GM12891 (cell line): ENCODE measurements at regions not wholly inside any gene's neighbourhood (a gene's known extent, or its start where the extent isn't known, plus 50 kb on each side); places are given as distances from the start of the nearest gene placed in this dataset.
"Not testable (repeated sequence)": the region's sequence is repeated elsewhere in the genome, so short reads cannot be mapped to it uniquely, and the experiment has no call there.

ENCODE experiments used
- DNase-seq: peaks from one replicate; pipeline ENCODE4 v3.0.0; 2011; ENCODE audit warnings: low spot score; ENCODE audit not compliant: insufficient read length
- FAIRE-seq: peaks from 2 replicates; lab custom pipeline; 2011; peaks lifted over from hg19 to GRCh38; lab: Jason Lieb, UNC
- PAX5 ChIP-seq: IDR thresholded peaks from 2 replicates; pipeline ENCODE4 v1.6.1; 2011; ENCODE audit warnings: low read length, moderate library complexity, mild to moderate bottlenecking; ENCODE audit not compliant: insufficient read depth, severe bottlenecking
- POLR2A ChIP-seq: IDR thresholded peaks from 2 replicates; pipeline ENCODE4 v1.6.1; 2011; ENCODE audit warnings: low read depth, low read length, control low read depth
- POLR2AphosphoS5 ChIP-seq: IDR thresholded peaks from 2 replicates; pipeline ENCODE4 v1.6.1; 2011; ENCODE audit warnings: low read depth, low read length, control low read depth
- POU2F2 ChIP-seq: IDR thresholded peaks from 2 replicates; pipeline ENCODE4 v1.6.1; 2011; ENCODE audit warnings: low read depth, mild to moderate bottlenecking, control low read depth, low read length, moderate library complexity
- SPI1 ChIP-seq: IDR thresholded peaks from 2 replicates; pipeline ENCODE4 v1.6.1; 2011; ENCODE audit warnings: low read depth, low read length, control low read depth
- TAF1 ChIP-seq: IDR thresholded peaks from 2 replicates; pipeline ENCODE4 v1.6.1; 2011; ENCODE audit warnings: low read depth, low read length, control low read depth

DNA sequence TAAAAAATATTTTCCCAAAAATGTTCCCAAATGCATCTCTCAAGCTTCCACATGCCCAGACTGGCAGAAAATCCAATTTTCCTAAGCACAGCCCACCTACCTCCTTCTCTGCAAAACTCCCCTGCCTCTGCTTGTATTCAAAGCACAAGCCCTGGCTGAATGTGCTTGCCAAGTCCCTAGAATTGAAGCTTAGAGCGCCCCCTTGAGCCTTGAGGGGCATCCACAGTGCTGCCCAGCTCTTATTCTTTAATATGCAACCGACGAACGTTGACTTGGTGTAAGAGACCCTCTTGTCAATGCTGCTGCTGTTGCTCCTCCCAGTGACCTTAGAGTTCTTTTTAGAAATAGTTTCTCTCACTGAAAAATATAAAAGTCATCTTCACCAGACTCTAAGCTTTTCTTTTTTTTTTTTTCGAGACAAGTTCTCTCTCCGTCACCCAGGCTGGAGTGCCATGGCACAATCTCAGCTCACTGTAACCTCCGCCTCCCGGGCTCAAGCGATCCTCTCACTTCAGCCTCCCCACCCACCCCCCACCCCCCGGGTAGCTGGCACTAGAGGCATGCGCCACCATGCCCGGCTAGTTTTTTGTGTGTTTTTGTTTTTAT is 63.5 kb upstream of the CAPRIN1 start:
- no peak for TF ChIP-seq SPI1
- no peak for TF ChIP-seq POU2F2
- TF ChIP-seq TAF1, result no peak
- no peak for TF ChIP-seq POLR2A
- TF ChIP-seq POLR2AphosphoS5, result no peak
- TF ChIP-seq PAX5, result no peak
- no peak for FAIRE-seq
- peak; percentile 44 for DNase-seq

DNA sequence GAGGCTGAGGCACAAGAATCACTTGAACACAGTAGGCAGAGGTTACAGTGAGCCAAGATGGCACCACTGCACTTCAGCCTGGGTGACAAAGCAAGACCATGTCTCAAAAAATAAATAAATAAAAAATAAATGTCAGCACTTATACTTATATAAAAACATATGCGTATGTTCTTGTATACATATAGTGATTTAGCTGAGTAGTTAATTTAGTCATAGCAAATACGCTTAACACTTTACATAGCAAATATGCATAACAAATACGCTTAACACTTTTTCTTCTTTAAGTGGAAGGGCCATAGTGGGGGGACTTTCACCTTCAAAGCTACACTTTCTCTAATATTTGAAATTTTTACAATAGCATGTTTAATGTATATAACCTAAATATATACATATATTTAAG is 64.0 kb upstream of the CAPRIN1 start:
- DNase-seq (no peak), FAIRE-seq (no peak)
- TF ChIP-seq TAF1 (no peak), SPI1 (no peak), POLR2AphosphoS5 (no peak)

DNA sequence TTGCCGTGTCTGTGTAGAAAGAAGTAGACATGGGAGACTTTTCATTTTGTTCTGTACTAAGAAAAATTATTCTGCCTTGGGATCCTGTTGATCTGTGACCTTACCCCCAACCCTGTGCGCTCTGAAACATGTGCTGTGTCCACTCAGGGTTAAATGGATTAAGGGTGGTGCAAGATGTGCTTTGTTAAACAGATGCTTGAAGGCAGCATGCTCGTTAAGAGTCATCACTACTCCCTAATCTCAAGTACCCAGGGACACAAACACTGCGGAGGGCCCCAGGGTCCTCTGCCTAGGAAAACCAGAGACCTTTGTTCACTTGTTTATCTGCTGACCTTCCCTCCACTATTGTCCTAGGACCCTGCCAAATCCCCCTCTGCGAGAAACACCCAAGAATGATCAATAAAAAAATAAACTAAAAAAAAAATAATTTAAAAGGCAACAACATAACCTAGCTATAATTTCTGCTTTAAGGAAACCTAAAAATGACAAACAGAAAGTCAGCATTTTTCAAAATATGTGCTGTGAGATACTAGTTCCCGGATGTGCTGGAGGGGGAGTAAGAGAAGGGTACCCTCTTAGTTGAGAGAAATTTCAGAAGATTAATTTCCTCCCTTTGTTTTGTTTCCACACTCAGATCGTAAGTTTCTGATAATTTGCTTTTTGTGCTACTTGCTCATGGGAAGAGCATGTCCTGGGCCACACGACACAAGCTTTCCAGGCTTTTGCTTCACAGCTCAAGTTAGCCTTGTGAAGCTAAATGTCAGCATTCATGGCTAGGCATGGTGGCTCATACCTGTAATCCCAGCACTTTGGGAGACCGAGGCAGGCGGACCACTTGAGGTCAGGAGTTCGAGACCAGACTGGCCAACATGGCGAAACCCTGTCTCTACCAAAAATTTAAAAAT is 64.7 kb upstream of the CAPRIN1 start:
- not testable (repeated sequence) for DNase-seq, FAIRE-seq

DNA sequence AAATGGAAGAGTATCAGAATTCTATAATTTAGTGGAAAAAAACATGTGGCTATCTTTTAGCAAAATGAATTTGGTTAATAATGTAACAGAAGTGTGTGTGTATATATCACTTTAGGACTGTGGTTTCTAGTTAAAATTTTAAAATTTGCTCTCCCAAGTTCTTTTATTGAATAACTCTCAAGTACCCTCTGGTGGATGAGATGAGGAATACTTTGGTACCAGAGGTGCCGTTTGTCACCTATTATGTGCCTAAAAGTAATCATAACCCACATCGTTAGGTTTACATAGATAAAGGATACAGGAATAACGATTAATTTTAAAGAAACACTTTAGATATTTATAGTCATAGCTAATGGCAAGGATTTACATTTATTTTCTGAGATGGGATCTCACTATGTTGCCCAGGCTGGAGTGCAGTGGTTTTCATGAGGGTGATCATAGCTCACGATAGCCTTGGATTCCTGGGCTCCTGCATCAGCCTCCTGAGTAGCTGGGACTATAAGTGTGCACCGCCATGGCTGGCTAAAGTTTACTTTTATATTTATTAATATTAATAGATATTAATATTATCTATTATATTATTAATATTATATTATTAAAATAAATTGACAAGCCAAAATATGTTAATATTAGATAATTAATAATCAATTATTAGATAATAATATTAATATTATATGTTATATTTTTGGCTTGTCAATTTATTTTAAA is 66.7 kb upstream of the CAPRIN1 start:
- FAIRE-seq (no peak), DNase-seq (no peak)
- TF ChIP-seq POLR2A (no peak), SPI1 (no peak), POU2F2 (no peak), TAF1 (no peak), PAX5 (no peak), POLR2AphosphoS5 (no peak)

DNA sequence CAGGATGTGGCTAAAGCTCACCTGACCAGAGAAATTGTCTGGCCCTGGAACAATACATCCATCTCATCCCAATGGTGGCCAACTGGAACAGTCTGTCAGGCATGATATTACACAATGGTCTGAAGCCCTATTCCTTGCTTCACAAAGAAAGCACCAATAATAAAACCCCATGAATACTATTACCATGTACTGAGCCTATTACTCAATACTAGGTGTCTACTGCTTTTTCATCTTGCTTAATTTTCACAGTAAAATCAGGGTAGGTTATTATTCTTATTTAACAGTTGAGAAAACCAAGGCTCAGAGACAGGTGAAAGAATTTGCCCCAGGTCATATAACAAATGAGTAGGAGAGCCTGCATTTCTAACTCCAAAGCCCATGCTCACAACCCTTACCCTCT is 68.9 kb upstream of the CAPRIN1 start:
- FAIRE-seq, result no peak
- no peak for DNase-seq

DNA sequence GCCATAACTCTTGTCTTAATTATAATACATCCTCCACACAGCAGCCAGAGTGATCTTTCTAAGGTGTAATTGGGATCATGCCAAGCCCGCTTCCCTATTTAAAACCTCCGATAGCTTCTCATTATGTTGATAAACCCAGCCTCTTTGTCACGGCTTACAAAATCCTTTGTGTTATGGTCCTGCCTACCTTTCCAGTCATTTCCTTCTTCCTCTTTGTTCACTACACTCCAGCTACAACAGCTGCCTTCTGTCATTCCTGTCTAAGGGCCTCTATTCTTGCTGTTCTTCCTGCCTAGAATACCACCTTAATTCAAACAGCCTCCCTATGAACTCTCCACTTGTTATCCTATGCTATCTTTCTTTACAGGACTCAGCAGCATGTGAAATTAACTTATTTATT is 70.6 kb upstream of the CAPRIN1 start:
- DNase-seq, result no peak

More for the DNA sequence above, 68.9 kb upstream of the CAPRIN1 start:
- TF ChIP-seq SPI1, result no peak
- no peak for TF ChIP-seq PAX5
- TF ChIP-seq POLR2AphosphoS5, result no peak
- no peak for TF ChIP-seq POU2F2
- TF ChIP-seq POLR2A, result no peak
- TF ChIP-seq TAF1, result no peak

DNA sequence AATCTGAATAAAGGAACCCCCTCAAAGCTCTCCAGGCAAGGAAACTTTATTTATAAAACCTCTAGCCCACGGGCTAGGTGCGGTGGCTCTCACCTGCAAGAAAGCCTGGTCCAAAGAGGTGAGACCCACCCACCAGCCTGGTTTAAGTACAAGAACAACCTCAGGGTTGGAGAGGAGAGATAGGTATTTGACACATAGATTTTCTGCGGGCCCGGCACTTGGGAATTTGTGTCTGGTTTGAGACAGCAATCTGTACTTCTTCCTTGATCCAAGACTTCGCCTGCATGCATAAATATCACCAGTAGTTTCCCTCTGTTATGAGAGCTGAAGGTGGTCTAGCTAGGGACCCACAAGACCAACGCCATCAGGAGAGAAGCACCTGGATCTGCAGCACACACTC is 73.2 kb upstream of the CAPRIN1 start:
- TF ChIP-seq POLR2A (no peak), POLR2AphosphoS5 (no peak), SPI1 (no peak), TAF1 (no peak), PAX5 (no peak), POU2F2 (no peak)
- no peak for DNase-seq

More for the DNA sequence above, 70.6 kb upstream of the CAPRIN1 start:
- no peak for TF ChIP-seq TAF1
- no peak for TF ChIP-seq SPI1
- TF ChIP-seq POLR2A, result no peak
- TF ChIP-seq PAX5, result no peak
- TF ChIP-seq POU2F2, result no peak
- no peak for TF ChIP-seq POLR2AphosphoS5
- no peak for FAIRE-seq

DNA sequence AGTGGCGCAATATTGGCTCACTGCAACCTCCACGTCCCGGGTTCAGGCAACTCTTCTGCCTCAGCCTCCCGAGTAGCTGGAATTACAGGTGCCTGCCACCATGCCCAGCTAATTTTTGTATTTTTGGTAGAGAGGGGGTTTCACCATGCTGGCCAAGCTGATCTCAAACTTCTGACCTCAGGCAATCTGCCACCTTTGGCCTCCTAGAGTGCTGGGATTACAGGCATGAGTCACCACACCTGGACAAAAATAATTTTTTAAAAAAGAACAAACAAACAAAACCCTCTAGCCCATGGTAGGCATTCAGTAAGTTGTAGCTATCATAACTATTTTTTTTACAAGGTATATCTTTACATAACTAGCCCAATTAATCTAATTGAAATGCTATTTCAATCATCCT is 73.9 kb upstream of the CAPRIN1 start:
- TF ChIP-seq PAX5 (no peak), POLR2A (no peak), POU2F2 (no peak), POLR2AphosphoS5 (no peak), TAF1 (no peak), SPI1 (no peak)
- FAIRE-seq (no peak), DNase-seq (no peak)

More for the DNA sequence above, 73.2 kb upstream of the CAPRIN1 start:
- no peak for FAIRE-seq

DNA sequence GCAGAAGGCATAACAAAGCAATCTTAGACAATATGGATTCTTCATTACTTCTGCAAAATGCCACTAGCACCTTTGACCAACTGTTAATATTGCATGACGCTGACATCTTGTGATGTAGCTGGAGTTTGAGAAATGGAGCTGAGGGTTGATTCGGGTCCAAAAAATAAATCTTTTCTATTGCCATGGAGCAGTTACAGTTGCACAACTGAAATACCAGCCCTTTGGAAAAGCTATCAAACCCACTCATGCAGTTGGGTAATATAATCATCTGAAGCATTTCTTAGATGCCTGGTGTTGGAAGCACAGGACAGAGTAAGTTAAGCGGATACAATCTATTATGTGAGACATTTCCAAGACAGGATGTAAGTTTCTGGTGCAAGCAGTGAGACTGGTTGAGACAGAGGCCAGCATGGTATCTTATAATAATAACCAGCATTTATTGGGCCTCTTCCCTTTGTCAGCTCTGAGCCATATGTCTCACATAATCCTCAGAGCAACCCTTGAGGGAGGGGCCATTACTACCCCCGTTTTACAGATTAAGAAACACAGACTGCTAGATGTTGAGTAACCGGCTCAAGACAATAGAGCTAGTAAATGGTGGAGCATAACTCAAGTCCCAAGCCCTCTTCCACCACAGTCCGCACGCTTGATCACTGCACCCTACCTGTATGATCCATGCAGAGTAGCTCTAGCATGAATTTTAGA is 74.9 kb upstream of the CAPRIN1 start:
- DNase-seq (no peak), FAIRE-seq (no peak)
- TF ChIP-seq POLR2A, result no peak
- no peak for TF ChIP-seq TAF1
- TF ChIP-seq SPI1, result no peak
- no peak for TF ChIP-seq POLR2AphosphoS5
- TF ChIP-seq POU2F2, result no peak
- TF ChIP-seq PAX5, result no peak
